CD1c-positive myeloid dendritic cell (primary cell): ENCODE measurements at regions not wholly inside any gene's neighbourhood (a gene's known extent, or its start where the extent isn't known, plus 50 kb on each side); places are given as distances from the start of the nearest gene placed in this dataset.

Source experiments
- DNase-seq: peaks from one replicate; pipeline ENCODE4 v3.0.0-alpha.2; 2016; ENCODE audit errors: extremely low spot score

GRCh38 chr13:33372251-33372919 is 86.8 kb upstream of the STARD13 start:
- no peak for DNase-seq

DNA sequence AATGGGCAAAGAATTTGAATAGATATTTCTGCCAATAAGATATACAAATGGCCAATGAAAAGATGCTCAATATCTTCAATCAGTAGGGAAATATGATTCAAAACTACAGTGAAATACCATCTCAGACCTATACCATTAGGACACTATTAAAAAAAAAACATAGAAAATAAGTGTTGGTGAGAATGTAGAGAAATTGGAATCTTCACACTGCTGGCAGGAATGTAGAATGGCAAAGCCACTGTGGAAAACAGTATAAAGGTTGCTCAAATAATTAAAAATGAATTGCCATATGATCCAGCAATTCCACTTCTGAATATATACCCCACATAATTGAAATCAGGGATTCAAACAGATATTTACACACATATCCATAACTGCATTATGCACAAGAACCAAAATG is 88.1 kb upstream of the STARD13 start:
- DNase-seq: no peak

DNA sequence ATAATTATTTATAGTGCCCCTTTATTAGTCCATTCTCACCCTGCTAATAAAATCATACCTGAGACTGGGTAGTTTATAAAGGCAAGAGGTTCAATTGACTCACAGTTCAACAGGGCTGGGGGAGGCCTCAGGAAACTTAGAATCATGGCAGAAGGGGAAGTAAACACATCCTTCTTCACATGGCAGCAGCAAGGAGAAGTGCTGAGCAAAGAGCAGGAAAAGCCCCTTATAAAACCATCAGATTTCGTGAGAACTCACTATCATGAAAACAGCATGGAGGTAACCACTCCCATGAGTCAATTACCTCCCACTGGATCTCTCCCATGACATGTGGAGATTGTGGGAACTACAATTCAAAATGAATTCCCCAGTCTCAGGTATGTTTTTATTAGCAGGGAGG is 89.9 kb upstream of the STARD13 start:
- DNase-seq: peak; percentile 26

DNA sequence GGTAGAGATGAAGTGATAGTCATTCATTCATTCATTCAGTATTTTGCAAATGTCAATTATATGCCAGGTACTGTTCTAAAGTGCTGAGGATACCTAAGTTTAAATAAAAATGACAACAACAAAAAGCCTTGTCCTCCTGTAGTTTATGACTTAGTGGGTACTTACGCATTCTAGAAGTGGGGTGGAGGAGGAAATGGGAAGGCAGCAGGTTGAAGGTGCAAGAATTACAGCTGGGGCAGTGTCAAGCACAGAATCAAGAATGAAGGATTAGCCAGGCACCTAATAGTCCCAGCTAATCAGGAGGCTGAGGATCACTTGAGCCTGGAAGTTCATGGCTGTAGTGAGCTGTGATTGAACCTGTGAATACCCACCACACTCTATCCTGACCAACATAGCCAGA is 90.7 kb upstream of the STARD13 start:
- no peak for DNase-seq

GRCh38 chr13:33377411-33377810 is 91.9 kb upstream of the STARD13 start:
- no peak for DNase-seq

DNA sequence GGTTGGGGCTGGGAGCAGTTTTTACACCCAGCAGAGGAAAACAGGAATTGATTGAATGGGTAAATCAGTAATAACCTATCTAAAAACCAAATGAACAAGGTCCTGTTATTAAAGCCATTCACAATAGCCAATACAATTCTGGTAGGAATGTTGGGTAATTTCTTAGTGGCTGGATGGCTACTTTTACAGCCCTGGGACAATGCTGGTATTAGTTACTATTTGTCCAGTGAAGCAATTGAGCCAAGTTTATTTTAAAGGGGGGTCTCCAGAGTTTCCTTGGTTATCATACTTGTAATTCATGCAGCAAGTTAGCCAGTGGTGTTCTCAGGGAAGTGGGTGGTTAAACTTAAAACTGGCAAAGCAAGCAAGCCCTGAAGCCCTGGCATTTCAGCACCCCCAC is 92.3 kb upstream of the STARD13 start:
- no peak for DNase-seq

DNA sequence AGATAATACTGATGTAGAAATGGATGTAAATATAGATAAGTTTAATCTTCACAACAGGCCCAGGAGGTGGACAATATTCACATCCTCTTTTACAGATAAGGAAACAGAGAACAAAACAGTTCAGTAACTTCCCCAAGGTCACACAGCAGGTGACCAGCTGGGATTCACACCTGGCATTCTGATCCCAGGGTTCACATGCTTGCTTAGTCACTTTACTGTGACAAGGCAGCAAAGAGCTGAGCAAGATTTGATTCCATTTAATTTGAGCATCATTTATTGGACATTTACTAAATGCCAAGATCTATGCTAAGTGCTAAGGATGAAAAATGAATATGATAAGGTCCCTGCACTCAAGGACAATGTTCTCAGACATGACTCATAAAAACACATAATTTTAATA is 94.1 kb upstream of the STARD13 start:
- DNase-seq: no peak

GRCh38 chr13:33380487-33381079 is 95.0 kb upstream of the STARD13 start:
- DNase-seq: no peak

GRCh38 chr13:33381180-33381579 is 95.6 kb upstream of the STARD13 start:
- no peak for DNase-seq

GRCh38 chr13:33381906-33382305 is 96.4 kb upstream of the STARD13 start:
- DNase-seq: no peak

DNA sequence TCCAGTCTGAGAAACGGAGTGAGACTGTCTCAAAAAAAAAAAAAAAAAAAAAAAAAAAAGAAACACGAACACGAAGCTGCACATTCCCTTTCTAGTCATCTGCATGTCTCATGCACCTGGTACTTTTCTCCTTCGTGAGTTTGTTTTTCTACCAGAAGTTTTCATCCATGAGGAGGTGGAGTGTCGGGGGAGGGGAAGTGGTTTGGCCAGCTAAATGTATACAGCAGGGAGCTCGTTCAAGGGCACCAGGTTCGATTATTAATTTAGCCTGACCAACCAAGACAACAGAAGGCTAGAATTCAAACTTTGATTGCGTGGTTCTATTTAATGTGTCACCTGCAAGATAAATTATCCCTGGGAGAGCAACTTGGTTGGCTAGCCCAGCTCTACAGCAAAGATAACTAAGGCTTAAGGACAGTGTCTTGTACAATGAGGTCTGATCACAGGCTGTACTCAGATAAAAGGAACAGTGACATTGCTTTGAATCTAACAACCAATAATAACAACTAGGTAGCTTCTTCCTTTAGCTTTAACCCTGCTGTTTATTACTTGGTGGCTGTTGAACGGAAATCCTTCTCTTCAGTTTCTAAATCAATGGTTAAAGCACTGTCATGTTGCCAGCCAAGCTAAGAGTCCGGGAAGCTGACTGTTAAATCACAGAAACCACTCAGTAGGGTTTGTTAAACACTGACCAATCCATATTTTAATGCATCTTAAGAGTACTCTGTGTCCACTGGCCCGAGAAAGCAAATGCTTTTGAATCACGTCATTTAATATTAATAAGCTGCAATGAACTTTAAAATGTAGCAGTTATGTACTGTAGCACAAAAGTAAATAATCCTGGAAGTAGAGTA is 98.4 kb upstream of the STARD13 start:
- no peak for DNase-seq

DNA sequence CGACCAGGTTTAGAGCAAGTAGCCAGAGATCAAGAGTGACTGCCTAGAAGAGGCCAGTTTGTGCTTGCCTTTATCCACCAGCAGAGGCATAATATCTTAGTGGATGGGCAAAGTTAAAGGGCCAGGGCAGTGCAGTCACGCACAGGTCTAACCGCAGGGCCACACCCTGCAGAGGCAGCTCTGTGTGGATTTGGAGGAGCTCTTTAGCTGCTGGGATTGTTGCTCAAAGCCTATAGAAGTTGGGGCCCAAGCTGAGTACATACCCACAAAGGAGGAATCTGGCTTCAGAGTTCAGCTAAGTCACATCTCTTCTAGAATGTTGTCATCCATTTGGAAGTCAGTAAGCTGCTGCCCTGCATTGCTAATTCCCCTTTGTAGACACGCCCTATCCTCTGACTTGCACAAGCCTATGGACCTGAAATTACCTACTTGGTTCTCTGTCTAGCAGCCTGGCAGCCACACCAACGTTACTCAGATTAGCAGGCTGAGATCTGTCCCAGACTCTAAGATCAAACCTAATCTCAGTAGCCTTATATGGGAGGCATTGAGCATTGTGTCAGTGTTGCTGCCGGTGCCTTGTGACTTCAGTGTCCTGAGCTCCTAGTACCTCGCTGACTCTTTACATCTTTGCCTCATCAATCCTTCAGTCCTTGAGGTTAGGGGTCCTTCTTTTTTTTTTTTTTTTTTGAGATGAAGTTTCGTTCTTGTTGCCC is 102.9 kb upstream of the STARD13 start:
- no peak for DNase-seq

DNA sequence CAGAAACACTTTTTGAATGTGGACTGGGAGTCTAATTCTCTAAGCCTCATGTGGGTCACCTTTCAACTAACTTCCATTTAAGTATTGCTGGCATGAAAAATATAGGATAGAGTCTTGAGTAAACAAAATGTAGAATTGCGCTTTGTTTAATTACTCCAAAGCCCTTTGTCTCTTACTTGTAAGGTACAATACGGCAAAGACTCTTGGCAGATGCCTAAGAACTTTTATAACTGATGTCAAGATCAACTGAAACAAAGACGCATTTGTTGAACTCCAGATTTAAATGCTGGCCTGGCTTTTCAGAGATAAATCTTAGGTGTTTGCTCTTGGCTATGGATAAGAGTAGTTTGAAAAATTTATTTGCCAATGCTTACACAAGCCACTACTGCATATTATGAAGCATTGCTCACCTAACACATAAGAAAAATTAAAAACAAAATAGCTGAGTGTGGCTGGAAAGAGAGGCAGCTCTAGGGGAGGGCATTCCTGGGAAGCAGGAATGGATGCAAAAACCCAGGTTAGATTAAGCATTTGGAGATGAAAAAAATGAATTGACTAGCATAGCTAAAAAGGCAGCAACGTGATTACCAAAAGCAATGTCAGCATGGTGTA is 107.3 kb upstream of the STARD13 start:
- DNase-seq: no peak

DNA sequence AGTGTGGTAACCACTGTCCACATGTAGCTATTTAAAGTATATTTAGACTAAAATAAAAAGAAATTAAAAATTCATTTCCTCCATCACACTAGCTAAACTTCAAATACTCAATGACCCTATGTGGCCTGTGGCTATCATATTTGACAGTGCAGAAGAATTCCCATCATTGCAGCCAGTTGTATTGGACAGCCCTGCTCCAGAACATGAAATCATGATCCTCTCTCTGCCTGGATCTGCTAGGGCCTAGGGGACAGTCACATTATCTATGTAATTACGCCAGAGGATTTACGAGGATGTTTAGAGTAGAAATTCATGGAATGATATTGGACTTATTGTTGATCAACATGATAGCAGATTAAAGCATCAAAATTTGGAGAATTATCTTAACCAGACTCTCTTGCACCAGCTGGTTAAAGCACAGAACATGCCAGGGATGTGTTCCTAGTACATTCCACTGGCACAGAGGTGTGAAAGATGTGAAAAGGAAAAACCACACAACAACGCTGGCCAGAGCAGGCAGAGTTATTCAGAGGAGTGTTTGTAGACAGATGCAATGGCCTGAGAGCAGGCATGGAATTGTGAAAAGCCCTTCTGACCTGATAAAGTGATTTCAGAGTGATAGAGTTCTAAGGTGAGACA is 108.9 kb upstream of the STARD13 start:
- no peak for DNase-seq

- DNase-seq: no peak
These were observed 115.7 kb upstream of the STARD13 start for GRCh38 chr13:33401238-33401637.

DNA sequence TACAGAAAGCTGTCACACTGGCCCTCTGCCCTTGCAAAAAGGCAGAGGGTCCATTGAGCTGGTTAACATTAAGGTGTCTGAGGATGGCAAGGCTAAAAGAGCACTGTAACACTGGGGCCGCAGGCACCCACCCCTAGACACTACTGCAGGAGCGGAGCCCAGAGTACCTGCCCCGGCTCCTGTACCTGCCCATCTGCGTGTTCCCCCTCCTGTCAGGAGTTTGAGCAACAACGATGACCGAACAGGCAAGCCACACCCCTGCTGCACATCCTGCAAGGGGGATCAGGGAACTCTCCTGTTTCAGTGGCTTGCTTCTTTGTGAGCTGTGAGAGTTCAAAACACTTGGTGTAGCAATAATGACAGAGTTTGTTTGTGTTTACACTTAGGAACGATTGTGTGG is 117.4 kb upstream of the STARD13 start:
- no peak for DNase-seq

GRCh38 chr13:33403807-33404362 is 118.3 kb upstream of the STARD13 start:
- no peak for DNase-seq

GRCh38 chr13:33405371-33405770 is 119.8 kb upstream of the STARD13 start:
- DNase-seq: no peak

- DNase-seq: no peak
These were observed 124.3 kb upstream of the STARD13 start for GRCh38 chr13:33409673-33410510.

GRCh38 chr13:33410619-33411018 is 125.1 kb upstream of the STARD13 start:
- DNase-seq: no peak
